ENCODE measurements at regions not wholly inside any gene's neighbourhood (a gene's known extent, or its start where the extent isn't known, plus 50 kb on each side); places are given as distances from the start of the nearest gene placed in this dataset.

GRCh38 chr17:69605571-69605970 lies 191.1 kb downstream of the MAP2K6 start:
- no peak for DNase-seq (ENCODE audit: low spot score)

DNA sequence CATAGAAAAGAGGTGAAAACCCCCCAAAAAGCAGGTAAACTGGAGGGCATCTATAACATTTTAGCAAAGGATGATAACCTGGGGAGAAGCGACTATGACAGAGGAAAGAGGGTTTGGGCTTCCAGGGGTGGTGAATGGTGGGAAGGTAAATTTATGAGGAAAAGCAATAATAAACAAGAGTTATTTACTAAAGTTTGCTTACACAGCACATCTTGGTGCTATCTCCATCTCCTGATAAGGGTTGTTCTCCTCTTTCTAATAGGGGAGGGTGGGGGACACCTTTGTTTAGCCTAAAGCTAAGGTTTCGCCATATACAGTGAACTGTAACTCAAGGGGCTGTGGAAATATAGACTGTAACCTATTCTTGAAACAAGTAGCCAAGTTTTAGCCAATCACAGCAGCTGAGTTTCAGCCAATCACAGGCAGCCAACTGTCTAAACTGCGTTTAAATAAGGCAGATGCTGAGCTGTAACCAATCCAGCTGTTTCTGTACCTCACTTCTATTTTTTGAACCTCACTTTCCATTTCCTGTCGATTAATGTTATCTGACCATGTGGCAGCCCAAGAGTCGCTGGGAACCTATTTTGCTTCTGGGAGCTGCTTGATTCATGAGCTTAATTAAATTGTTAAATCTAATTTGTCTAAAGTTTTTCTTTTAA lies 191.8 kb downstream of the MAP2K6 start:
- DNase-seq (ENCODE audit: low spot score) = no peak

DNA sequence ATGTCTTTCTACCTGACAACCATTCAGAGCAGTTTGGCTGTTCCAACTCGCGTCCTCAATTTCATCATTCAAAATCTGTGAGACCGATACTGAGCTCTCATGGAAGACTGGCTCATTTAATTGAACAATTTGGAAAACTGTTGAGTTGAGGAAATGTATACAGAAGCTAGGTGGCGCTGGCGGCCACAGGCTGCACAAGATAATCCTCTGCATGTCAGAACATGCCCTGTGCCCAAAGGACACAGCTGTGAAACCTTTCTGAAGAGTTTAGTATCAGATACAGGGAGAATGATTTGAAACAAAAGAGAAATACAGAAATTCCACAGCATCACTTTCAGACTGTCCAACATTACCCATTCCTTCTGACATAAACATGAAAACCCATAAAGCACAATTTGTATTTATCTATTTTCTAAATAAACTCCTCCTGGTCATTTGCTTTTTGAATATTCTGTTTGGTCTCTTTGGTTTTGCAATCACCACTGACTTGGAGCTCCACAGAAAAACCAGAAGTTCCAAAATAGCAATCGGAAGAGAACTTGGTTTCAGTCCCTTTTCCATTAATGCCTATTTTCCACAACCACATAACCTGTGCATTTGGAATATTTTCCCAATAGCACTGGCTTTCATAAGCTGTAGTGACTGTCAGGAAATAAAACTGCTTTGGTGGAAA lies 192.8 kb downstream of the MAP2K6 start:
- DNase-seq (ENCODE audit: low spot score) = peak; percentile 66

GRCh38 chr17:69608141-69608540 lies 193.6 kb downstream of the MAP2K6 start:
- DNase-seq (ENCODE audit: low spot score) = no peak

- peak; percentile 64 for DNase-seq (ENCODE audit: low spot score)
Measured at GRCh38 chr17:69608808-69609472, 194.4 kb downstream of the MAP2K6 start.

GRCh38 chr17:69609473-69610305 lies 195.2 kb downstream of the MAP2K6 start:
- peak; percentile 34 for DNase-seq (ENCODE audit: low spot score)

DNA sequence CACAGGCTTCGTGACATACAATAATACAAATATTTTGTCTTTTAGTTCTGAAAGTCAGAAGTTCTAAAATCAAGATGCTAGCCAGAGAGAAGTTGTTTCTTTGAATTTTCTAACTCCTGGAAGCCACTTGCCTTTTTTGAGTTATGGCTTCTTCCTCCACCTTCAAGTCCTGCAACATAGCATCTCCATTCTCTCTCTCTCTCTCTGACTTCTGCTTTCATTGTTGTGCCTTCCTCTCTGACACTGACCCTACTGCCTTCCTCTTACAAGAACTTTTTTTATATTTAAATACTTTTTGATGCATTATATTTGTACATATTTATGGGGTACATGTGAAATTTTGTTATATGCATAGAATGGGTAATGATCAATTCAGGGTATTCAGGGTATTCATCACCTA lies 205.9 kb downstream of the MAP2K6 start:
- DNase-seq (ENCODE audit: low spot score) = no peak

GRCh38 chr17:69625474-69625873 lies 211.0 kb downstream of the MAP2K6 start:
- DNase-seq (ENCODE audit: low spot score) = no peak

- no peak for DNase-seq (ENCODE audit: low spot score)
Measured at GRCh38 chr17:69630056-69630635, 215.6 kb downstream of the MAP2K6 start.

- DNase-seq (ENCODE audit: low spot score) = no peak
Measured at GRCh38 chr17:69634844-69635243, 220.3 kb downstream of the MAP2K6 start.

DNA sequence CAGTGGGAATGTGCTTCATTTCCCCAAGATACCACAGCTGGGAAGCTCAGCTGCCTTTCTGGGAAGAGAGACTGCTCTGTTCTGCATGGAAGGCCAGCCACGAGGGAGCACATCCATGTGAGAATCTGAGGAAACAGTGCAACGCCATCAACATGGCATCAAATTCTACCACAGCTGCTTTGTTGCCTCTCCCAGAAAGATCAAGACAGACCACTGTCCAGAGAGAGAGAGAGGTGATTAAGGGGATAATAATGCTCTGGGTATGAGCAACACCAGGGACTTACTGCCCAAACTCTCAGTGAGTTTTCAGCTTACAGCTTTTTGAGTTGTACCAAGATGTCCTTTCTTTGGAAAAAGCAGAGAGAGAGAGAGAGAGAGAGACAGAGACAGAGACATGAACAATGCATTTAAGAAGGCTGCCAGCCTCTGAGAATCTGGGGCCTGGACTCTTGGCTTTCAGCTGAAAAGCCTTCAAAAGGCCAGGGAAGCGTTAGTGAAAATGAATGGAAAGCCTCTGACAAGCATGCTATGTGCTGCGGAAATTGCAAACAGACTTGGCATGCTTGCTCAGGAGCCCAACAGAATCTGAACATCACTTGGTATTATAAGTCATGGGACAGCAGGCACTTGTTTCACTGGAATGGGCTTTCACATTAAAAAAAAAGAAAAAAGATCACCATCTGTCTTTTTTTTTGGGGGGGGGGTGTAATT lies 223.1 kb downstream of the MAP2K6 start:
- peak; percentile 61 for DNase-seq (ENCODE audit: low spot score)

DNA sequence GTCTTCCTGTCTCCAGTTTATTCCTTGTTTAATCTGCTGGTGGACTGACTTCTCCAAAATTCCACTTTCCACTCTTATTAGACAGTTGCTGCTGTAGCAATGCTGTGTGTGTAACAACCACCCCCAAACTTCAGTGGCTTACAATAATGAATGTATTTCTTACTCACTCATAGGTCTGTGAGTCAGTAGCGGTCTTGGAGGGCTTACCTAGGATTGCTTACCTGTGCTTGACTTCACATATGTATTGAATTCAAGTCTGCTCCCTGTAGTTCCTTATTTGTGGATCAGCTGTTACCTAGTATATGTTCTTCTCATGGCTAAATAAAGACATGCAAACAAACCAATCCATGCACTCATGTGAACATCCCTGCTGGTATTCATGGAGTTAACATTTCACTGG lies 224.6 kb downstream of the MAP2K6 start:
- no peak for DNase-seq (ENCODE audit: low spot score)

- no peak for DNase-seq (ENCODE audit: low spot score)
Measured at GRCh38 chr17:69640073-69640472, 225.6 kb downstream of the MAP2K6 start.

DNA sequence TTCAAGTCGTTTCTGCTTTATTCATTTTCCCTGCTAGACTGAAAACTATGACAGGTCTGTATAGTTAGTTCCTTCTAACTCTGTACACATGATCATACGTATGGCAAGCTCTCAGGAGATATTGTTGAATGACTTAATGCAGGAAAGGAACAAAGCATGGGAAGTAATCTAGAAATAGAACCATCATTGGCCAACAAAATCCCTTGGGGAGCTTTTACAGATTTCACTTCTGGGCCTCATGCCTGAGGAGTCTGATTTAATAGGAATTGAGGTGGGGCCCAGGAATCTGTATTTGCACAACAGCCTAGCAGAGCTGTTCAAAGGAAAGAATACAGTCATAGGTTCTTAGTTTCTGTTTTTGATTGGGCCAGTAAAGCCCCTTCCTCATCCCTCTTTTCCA lies 229.2 kb downstream of the MAP2K6 start:
- DNase-seq (ENCODE audit: low spot score) = no peak

DNA sequence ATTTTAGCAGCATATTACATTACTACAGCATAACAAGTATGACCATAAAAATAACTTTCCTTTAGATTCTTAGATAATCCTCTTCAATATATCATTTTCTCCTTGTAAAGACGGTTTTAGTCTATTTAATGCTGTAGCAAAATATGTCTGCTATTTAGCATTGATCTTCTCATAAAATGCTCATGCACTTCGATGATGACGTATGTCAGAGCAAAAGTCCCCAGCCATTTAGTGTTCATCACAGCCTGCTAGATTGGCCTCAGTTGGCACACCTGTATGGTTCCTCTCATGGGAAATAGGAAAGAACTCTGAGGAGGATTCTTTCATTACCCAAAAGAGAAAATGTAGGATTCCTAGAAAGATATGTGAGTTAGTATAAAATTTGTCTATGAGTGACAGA lies 232.2 kb downstream of the MAP2K6 start:
- no peak for DNase-seq (ENCODE audit: low spot score)

DNA sequence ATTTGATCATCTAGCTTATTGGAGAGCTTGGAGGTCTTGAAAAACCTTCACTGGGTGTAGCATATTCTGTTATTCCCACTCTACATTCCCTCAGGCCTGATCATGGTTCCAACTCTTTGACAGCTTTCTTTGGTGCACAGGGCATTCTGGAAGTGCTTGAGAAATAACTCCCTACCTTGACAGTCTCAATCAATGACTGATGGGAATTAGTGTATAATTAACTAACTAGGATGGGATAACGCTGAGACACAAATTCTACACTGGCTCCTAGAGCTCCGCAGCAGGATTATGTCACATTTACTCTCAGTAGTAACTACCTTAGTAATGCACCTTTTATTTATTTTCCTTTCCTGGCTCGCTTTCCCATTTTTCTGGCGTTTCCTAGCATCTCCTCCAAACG lies 236.4 kb downstream of the MAP2K6 start:
- no peak for DNase-seq (ENCODE audit: low spot score)

DNA sequence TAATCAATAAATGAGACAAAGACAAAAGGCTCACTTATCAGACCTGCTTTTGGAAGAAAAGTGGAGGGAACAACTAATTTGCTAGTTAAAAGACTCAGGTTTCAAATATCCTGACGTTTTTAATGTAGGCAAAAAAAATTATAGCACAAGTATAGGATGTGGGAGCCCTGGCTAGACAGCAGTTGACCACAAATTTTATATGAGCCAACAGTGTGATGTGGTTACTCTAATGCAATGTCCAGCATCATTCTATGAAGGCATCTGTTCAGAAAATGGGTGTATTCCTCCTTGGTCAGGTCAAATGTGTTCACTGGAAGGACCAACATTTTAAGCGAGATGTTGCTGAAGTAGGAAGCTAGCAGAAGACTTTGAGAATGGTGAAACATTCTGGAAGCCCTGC lies 237.4 kb downstream of the MAP2K6 start:
- DNase-seq (ENCODE audit: low spot score) = no peak

DNA sequence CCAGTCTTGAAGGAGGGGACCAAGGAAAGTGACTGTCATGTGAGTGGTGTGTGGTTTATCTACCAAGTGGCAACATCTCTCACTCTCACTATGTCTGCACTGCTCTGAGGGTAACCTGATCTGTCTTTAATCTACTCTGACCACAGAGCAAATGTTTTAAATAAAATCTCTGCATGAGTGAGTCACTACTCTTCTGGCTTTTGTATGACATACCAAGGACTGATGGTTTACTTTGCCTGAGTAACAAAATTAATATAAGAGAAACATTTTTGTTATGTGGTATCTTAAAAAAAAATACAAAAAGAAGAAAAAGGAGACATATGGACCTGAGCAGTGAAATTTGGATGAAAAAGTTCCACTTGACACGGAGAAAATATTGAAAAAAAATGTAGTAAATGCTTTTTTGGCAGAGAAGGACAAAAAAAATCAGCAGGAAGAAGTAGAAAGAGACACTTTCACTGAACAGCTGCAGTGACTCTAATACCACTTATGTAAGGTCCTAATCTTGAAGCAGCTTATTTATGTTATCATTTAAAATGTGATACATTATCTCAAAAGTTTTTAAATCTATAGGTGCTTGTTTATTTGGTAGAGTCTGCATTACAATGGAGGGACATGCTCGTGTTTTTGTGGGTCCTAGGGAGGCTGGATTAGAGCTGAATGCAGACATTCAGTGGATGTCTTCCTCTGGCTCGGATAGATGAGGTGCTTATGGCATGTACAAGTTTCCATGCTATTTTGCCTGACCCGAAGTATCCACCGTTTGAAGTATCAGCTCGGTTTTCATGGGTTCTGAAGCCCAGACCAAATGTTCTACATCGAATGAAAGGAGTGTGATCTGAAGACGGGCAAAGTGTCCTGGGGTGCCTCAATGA lies 240.7 kb downstream of the MAP2K6 start:
- DNase-seq (ENCODE audit: low spot score) = peak; percentile 66

DNA sequence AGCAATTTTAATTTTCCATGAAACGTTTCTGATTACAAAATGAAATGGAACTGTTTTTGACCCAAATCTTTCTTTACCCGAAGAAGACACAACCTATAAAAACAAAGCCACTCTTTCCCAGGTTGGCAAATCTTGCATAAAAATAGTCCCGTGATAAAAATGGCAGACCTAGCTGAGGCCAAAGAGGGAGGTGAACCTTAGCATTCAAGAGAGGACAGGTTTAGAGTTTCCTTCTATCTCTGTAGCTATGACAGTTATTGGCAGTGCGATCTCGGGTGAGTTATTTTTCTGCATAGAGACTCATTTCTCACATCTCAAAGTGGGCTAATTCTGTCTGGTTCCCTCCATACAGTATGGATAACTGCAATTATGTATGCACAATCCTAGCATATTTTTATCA lies 241.4 kb downstream of the MAP2K6 start:
- no peak for DNase-seq (ENCODE audit: low spot score)

- no peak for DNase-seq (ENCODE audit: low spot score)
Measured at GRCh38 chr17:69669441-69670178, 255.1 kb downstream of the MAP2K6 start.

Data from AG08396 (cell line).